HG03342 (cell line): ENCODE measurements at regions not wholly inside any gene's neighbourhood (a gene's known extent, or its start where the extent isn't known, plus 50 kb on each side); places are given as distances from the start of the nearest gene placed in this dataset.
"Not testable (repeated sequence)": the region's sequence is repeated elsewhere in the genome, so short reads cannot be mapped to it uniquely, and the experiment has no call there.

Experiments used
- ATAC-seq: cut with Tn5 transposase; IDR thresholded peaks from one replicate; pipeline ENCODE4 v1.9.1; 2021; ENCODE audit warnings: mild to moderate bottlenecking, moderate library complexity; ENCODE audit not compliant: unreplicated experiment

GRCh38 chr10:117458571-117458970 is 83.3 kb upstream of the PDZD8 start:
- ATAC-seq, result no peak

GRCh38 chr10:117457932-117458331 is 82.7 kb upstream of the PDZD8 start:
- ATAC-seq, result no peak

- no peak for ATAC-seq
These were observed 82.0 kb upstream of the PDZD8 start for GRCh38 chr10:117457071-117457810.

- no peak for ATAC-seq
These were observed 80.1 kb upstream of the PDZD8 start for GRCh38 chr10:117455346-117455745.

GRCh38 chr10:117454502-117454901 is 79.3 kb upstream of the PDZD8 start:
- ATAC-seq, result no peak

- not testable (repeated sequence) for ATAC-seq
These were observed 78.2 kb upstream of the PDZD8 start for GRCh38 chr10:117453484-117453883.

- ATAC-seq, result no peak
These were observed 75.7 kb upstream of the PDZD8 start for GRCh38 chr10:117450940-117451339.

GRCh38 chr10:117449636-117450035 is 74.4 kb upstream of the PDZD8 start:
- no peak for ATAC-seq

- no peak for ATAC-seq
These were observed 73.6 kb upstream of the PDZD8 start for GRCh38 chr10:117448802-117449201.

- ATAC-seq, result no peak
These were observed 70.8 kb upstream of the PDZD8 start for GRCh38 chr10:117445992-117446391.

- ATAC-seq, result no peak
These were observed 69.3 kb upstream of the PDZD8 start for GRCh38 chr10:117444497-117445040.

- ATAC-seq, result no peak
These were observed 68.4 kb upstream of the PDZD8 start for GRCh38 chr10:117443686-117444041.

- ATAC-seq, result peak; percentile 78
These were observed 67.9 kb upstream of the PDZD8 start for GRCh38 chr10:117442944-117443685.

GRCh38 chr10:117442521-117442920 is 67.3 kb upstream of the PDZD8 start:
- ATAC-seq, result no peak

- peak; percentile 61 for ATAC-seq
These were observed 66.7 kb upstream of the PDZD8 start for GRCh38 chr10:117441812-117442443.

- ATAC-seq, result no peak
These were observed 66.1 kb upstream of the PDZD8 start for GRCh38 chr10:117441361-117441760.

- no peak for ATAC-seq
These were observed 64.1 kb upstream of the PDZD8 start for GRCh38 chr10:117439243-117439912.

GRCh38 chr10:117432866-117433265 is 57.6 kb upstream of the PDZD8 start:
- no peak for ATAC-seq

GRCh38 chr10:117431160-117431559 is 55.9 kb upstream of the PDZD8 start:
- no peak for ATAC-seq

- not testable (repeated sequence) for ATAC-seq
These were observed 55.3 kb upstream of the PDZD8 start for GRCh38 chr10:117430535-117430934.

- ATAC-seq, result no peak
These were observed 54.5 kb upstream of the PDZD8 start for GRCh38 chr10:117429643-117430265.
